Colonic mucosa (tissue), 4 donors: ENCODE measurements at regions not wholly inside any gene's neighbourhood (a gene's known extent, or its start where the extent isn't known, plus 50 kb on each side); places are given as distances from the start of the nearest gene placed in this dataset.

Experiments used
- DNase-seq: peaks from one replicate; pipeline ENCODE4 v3.0.0-alpha.2; 2020
- H3K27ac ChIP-seq: fragments of 200-600 bp; one replicate; pipeline ENCODE4 v1.8.0; 2021
- H3K27me3 ChIP-seq: fragments of 200-600 bp; one replicate; pipeline ENCODE4 v1.8.0; 2021
- H3K36me3 ChIP-seq: fragments of 200-600 bp; one replicate; pipeline ENCODE4 v1.8.0; 2021
- H3K4me1 ChIP-seq: fragments of 200-600 bp; one replicate; pipeline ENCODE4 v1.8.0; 2021; ENCODE audit warnings: mild to moderate bottlenecking
- H3K4me3 ChIP-seq: fragments of 200-600 bp; one replicate; pipeline ENCODE4 v1.8.0; 2021
- H3K9ac ChIP-seq, 2 donors: one replicate each; pipeline ENCODE4 v1.7.0; 2013; ENCODE audit warnings: control low read depth in 2 of 2, low read depth in 2 of 2, low read length in 2 of 2
- H3K9me3 ChIP-seq: fragments of 200-600 bp; one replicate; pipeline ENCODE4 v1.8.0; 2021
- CTCF ChIP-seq: fragments of 200-600 bp; IDR thresholded peaks from one replicate; pipeline ENCODE4 v1.8.0; 2022; ENCODE audit warnings: antibody characterized with exemption, mild to moderate bottlenecking
- intact Hi-C: fragments of 100-400 bp; cut with DNase I; formaldehyde crosslinking; loops from one replicate; pipeline ENCODE4 v1.14.1; 2022
- donor health status: healthy.
- donor health status: DM: no; HTN: no; CAD: no.
- donor health status: DM: no; HTN: no; CAD: no.

DNA sequence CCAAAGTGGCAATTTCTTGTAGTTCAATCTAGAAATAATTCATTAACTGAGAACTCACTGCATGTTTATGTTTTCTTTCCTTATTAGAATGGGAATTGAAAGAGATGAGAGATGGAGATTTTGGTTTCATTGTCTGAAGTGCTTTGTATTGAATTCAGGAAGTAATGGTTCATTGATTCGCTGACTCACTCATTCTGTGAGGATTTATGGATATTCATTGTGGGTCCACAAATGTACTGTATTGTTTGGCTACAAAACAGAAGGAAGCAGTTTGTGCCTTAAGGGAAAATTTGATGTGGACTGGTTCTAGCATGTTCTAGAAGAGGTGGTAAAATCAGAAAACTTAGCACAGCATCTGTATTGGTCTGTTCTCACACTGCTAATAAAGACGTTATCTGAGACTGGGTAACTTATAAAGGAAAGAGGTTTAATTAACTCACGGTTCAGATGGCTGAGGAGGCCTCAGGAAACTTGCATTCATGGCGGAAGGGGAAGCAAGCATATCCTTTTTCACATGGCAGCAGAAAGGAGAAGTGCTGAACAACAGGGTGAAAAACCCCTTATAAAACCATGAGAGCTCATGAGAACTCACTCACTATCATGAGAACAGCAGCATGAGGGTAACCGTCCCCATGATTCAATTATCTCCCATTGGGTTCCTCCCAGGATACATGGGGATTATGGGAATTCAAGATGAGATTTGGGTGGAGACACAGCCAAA, 132.3 kb upstream of the VCX3A start:
- no peaks in the 10 kb centered on the region for H3K36me3 ChIP-seq
- TF ChIP-seq CTCF: no peak
- no peaks in the 10 kb centered on the region for H3K4me1 ChIP-seq
- no peaks in the 10 kb centered on the region for H3K9me3 ChIP-seq
- DNase-seq: no peak
- intact Hi-C loops: no loop called here
- H3K27ac ChIP-seq: no peak overlapping the region
- H3K9ac ChIP-seq: no peak overlapping the region
- no peaks in the 10 kb centered on the region for H3K27me3 ChIP-seq
- no peak overlapping the region for H3K4me3 ChIP-seq

GRCh38 chrX:6666624-6667023, 131.7 kb upstream of the VCX3A start:
- intact Hi-C loops: no loop called here

DNA sequence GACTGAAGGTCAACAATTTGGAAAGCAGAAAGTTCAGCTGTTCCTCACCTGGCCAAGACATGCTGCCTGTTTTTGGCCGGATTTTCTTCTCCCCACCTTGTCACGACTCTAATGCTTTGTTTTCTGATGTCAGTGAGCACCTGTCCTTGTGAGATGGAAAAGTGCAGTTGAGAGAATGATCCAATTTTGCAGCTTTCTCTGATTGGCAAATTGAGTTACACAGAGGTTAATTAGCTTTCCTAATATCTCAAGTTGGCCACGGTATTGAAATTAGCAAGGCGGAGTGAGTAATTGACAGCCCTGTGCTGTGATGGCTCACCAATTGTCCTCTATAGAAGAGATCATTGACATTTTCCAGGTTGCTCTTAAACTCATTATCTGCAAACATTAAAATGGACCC, 126.8 kb upstream of the VCX3A start:
- intact Hi-C loops: no loop called here

More at GRCh38 chrX:6666624-6667023, 131.7 kb upstream of the VCX3A start:
- no peak for DNase-seq
- no peak for TF ChIP-seq CTCF
- no peaks in the 10 kb centered on the region for H3K9me3 ChIP-seq
- no peaks in the 10 kb centered on the region for H3K27me3 ChIP-seq
- no peaks in the 10 kb centered on the region for H3K4me1 ChIP-seq
- no peak overlapping the region for H3K9ac ChIP-seq
- H3K4me3 ChIP-seq: no peak overlapping the region
- no peak overlapping the region for H3K27ac ChIP-seq
- H3K36me3 ChIP-seq: no peaks in the 10 kb centered on the region

GRCh38 chrX:6660567-6661264, 125.8 kb upstream of the VCX3A start:
- Histone ChIP-seq H3K4me3 (no peak overlapping the region), H3K27me3 (no peaks in the 10 kb centered on the region), H3K9ac (no peak overlapping the region), H3K9me3 (no peaks in the 10 kb centered on the region), H3K4me1 (no peaks in the 10 kb centered on the region), H3K27ac (no peak overlapping the region), H3K36me3 (no peaks in the 10 kb centered on the region)
- TF ChIP-seq CTCF: no peak
- intact Hi-C loops: no loop called here
- no peak for DNase-seq

More for the DNA sequence above, 126.8 kb upstream of the VCX3A start:
- Histone ChIP-seq H3K27me3 (no peaks in the 10 kb centered on the region), H3K4me3 (no peak overlapping the region), H3K36me3 (no peaks in the 10 kb centered on the region), H3K4me1 (no peaks in the 10 kb centered on the region), H3K9ac (no peak overlapping the region), H3K27ac (no peak overlapping the region), H3K9me3 (no peaks in the 10 kb centered on the region)
- no peak for DNase-seq
- no peak for TF ChIP-seq CTCF

GRCh38 chrX:6645216-6645615, 110.3 kb upstream of the VCX3A start:
- no peak overlapping the region for H3K4me3 ChIP-seq
- no peaks in the 10 kb centered on the region for H3K4me1 ChIP-seq
- no peaks in the 10 kb centered on the region for H3K36me3 ChIP-seq
- H3K9me3 ChIP-seq: no peaks in the 10 kb centered on the region
- no peak overlapping the region for H3K27ac ChIP-seq
- DNase-seq: no peak
- intact Hi-C loops: no loop called here
- no peak overlapping the region for H3K9ac ChIP-seq
- no peaks in the 10 kb centered on the region for H3K27me3 ChIP-seq
- TF ChIP-seq CTCF: no peak
